CD4-positive, alpha-beta T cell treated with Interferon alpha-2 for 1 hour (primary cell): ENCODE measurements at regions not wholly inside any gene's neighbourhood (a gene's known extent, or its start where the extent isn't known, plus 50 kb on each side); places are given as distances from the start of the nearest gene placed in this dataset.

Source experiments
- DNase-seq, 2 donors: peaks; one replicate each; pipeline ENCODE4 v3.0.0-alpha.2; 2020 to 2022

GRCh38 chr21:15557925-15558324, 171.9 kb upstream of the USP25 start:
- no peak for DNase-seq

DNA sequence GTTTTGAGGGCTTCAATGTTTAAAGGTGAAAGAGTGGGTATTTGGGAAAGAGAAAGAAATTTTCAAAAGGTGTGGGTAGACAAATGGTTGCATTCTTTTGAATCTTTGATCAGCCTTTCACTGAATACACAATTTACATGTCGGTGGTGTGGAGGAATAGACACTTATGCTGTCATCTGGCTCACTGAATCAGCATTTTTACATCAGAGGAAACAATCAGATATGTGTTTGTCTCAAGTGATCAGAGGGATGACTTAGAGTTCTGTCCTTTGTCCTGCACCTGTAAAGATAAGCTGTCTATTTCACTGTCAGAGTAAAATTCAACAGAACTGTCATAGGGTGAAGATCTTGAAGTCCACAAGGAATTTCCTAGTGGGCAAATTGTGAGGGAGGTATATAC, 170.9 kb upstream of the USP25 start:
- no peak for DNase-seq

DNA sequence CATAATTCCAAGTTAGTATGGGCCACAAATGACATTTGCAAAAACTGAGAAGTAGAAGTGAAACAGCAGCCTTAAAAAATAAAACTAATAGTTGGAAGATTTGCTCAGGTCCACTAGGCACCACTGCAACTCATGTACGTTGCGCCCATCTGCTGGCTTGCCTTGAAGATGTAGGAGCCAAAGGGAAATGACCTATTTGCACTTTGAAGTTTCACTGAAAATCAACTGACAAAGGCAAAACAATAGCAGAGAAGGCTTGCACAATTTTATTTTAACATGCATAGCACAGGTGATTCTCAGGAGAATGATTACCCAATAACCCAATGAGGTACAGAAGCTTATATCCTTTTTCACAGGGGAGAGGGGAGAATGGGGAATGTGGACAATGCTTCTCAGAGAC, 170.1 kb upstream of the USP25 start:
- no peak for DNase-seq

DNA sequence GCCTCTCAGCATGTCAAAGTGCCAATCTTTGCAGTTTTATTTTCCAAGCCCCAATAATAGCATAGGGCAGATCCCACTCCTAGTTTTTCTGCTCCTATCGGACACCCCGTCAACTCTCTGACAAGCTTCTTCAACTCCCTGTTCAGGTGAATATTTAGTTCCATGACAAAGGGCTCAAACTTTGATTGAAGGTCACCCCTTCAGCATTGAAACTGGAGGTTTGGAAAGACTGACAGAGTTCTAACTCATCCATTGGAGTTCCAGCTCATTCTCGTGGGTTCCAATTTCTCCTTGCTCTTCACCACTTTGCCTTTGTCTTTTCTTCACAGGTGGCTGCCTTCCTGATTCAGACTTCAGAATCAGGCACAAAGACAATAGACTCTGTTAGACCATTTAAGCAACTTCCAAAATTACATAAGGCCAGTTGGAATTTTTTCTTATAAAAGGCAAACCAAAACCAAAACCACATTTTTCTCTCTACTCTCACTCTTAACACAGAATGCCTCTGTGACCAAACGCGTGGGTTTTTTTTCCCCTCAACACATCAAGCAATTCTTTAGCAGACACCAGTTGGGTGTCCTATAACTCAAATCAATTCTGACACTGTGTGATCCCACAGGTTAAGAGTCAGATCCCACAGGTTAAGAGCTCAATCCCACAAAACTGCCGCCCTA, 169.3 kb upstream of the USP25 start:
- DNase-seq: no peak

DNA sequence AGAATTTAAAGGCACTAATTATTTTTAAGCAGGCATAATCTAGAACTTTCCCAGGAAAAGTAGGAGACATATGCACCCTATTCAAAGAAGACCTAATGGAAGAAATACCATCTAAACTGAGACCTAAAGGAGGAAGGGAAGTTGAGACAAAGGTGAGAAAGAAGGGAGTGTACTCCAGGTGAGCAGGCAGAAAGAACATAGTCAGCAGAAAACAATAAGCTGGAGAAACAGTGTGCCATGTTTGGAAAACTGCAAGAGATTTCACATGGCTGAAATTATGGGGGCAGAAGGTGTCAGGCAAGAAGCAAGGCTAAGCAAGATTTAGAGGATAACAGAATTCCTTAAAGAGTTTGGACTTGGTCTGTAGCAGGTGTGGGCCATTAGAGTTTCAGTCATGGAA, 167.0 kb upstream of the USP25 start:
- no peak for DNase-seq

GRCh38 chr21:15564907-15565306, 164.9 kb upstream of the USP25 start:
- DNase-seq: no peak

GRCh38 chr21:15566703-15567102, 163.1 kb upstream of the USP25 start:
- no peak for DNase-seq

DNA sequence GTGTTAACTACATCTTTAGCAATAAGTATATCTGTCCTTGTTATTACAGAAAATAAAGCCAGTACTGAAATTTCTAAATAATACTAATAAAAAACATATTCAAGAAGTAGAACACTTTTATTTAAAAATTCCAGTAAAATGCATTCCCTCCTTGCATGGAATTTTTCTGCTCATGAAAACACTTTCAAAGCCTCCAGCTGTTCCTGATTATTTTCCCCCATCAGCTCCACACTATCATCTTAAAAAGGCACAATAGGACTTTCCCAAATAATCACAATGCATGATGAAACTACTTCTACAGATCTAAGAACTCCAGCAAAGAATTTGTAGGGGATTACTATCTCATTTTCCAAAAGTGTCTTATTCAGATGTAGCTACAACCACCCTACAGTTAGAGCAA, 162.6 kb upstream of the USP25 start:
- no peak for DNase-seq

DNA sequence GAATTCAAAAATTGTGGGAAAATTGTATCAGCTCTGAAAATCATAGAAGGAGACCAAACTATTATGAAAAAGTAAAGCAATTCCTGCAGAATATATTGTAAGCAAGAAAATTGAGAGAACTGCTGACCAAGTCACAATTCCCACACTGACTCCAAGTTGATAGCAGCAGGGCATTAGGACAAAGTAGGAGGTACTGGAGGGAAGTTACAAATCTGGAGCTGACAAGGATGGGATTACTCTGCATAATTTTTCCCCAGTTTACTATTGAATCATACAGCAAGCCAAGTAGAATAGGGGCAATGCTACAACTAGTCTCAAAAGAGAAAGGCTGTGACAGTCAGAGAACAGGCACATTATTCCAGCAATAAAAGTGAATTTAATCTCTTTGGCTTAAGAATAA, 161.3 kb upstream of the USP25 start:
- no peak for DNase-seq

GRCh38 chr21:15586752-15587427, 142.9 kb upstream of the USP25 start:
- no peak for DNase-seq

- peak; percentile 1 to 57 for DNase-seq
Observed at GRCh38 chr21:15592271-15592860, 137.4 kb upstream of the USP25 start.

DNA sequence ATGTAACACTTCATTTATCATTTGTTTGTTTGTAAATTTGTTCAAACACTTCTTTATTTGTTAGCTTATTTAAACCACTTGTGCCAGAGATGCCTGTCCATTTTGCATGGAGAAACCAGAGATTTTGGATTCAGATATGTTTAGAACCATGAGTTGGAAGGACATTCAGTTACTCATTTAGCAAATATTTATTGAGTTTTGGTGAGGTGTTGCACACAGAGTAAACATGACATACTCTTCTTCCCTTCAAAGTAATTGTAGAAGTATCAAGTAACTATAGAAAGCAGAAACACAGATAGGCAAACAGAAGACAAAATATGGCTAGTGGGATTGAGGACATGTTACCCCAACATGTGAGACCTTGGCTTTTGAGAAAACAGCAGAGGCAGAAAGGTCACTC, 136.8 kb upstream of the USP25 start:
- no peak for DNase-seq

- no peak for DNase-seq
Observed at GRCh38 chr21:15601390-15601789, 128.4 kb upstream of the USP25 start.

DNA sequence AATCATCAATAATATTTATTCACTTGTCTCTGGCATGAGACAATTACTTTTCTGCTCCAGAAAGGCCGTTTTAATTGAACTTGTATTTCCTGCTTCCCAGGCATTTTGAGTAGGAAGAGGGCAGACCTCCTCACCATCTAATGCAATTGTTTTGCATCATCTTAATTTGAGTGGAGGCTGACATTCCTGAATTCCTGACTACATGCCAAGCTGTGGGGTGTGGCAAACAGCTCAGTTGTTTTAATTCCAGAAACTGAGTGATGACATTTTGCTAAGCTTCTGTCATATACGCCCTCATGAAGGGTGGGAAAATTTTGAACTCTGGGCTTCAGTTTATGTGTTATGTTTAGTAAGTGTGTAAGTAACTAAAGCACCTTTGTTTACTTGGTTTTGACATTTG, 125.4 kb upstream of the USP25 start:
- DNase-seq: no peak

GRCh38 chr21:15614766-15615165, 115.0 kb upstream of the USP25 start:
- DNase-seq: no peak

GRCh38 chr21:15616864-15617574, 112.8 kb upstream of the USP25 start:
- no peak for DNase-seq

- no peak for DNase-seq
Observed at GRCh38 chr21:15617964-15618363, 111.8 kb upstream of the USP25 start.

DNA sequence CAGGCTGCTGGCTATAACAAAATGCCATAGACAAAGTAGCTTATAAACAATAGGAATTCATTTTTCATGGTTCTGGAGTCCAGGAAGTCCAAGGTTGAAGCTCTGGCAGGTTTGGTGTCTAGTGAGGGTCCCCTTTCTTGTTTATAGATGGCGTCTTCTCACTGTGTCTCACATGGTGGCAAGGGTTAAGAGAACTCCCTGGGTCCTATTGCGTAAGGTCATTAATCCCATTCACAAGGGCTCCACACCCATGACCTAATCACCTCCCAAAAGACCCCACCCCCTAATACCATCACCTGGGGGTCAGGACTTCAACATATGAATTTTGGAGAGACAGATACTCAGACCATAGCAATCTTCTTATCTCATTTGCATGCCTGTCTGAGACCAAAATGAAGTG, 108.9 kb upstream of the USP25 start:
- no peak for DNase-seq

GRCh38 chr21:15624646-15625045, 105.1 kb upstream of the USP25 start:
- no peak for DNase-seq

GRCh38 chr21:15625363-15625762, 104.4 kb upstream of the USP25 start:
- no peak for DNase-seq

- no peak for DNase-seq
Observed at GRCh38 chr21:15626031-15626430, 103.8 kb upstream of the USP25 start.

- DNase-seq: peak in 1 of 2 donors; percentile 0
Observed at GRCh38 chr21:15627011-15627410, 102.8 kb upstream of the USP25 start.

DNA sequence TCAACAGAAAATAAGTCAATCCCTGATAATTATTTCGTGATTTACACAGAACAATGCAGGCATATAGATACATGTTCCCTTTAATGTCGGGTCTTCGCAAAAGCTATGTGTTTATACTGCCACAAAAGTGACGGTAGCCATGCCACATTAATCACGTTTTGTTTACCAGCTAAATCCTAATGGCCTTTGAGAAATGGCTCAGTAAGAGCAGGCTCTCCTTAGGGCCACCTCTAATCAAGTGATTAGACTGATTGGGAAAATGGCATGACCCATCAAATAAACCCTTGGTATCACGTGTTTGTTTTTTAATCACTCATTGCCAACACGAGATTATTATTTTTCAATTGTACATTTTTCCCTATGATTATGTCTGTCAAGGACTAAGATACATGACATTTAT, 102.0 kb upstream of the USP25 start:
- DNase-seq: no peak

- DNase-seq: no peak
Observed at GRCh38 chr21:15631342-15631741, 98.4 kb upstream of the USP25 start.
